ENCODE measurements at regions not wholly inside any gene's neighbourhood (a gene's known extent, or its start where the extent isn't known, plus 50 kb on each side); places are given as distances from the start of the nearest gene placed in this dataset.

DNA sequence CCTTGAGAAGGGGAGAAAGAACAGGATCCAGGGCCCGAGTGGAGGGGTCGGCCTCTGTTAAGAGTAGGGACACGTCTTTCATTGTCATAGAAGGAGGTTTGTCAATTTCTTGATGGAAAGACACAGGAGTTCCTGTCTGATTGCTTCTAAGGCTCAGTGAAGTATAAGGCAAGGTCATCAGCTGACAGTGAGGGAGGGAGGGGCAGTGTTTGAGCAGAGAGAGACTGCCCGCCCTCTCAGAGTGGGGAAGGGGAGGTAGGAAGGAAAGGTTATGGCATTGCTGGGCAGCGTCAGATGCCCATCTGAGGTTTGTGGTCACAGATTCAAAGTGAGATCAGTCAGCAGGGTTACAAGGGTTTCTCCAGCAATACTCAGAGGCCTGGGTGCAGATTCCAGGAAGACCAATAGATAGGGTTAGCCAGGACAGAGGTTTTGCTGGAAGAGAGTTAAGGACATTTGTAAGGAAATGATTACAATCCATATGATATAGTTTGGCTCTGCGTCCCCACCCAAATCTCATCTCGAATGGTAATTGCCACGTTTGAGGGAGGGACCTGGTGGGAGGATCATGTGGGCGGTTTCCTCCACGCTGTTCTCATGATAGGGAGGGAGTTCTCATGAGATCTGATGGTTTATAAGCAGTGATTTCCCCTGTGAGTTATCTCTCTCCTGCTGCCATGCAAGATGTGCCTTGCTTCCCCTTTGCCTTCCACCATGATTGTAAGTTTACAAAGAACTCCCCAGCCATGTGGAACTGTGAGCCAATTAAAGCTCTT is 127.2 kb upstream of the GJB5 start (continued):
- TF ChIP-seq REST (IDR thresholded peaks at IDR 0.05; ENCODE audit: unreplicated experiment): no peak

GRCh38 chr1:34631126-34631525 is 123.7 kb upstream of the GJB5 start:
- no peaks in the 10 kb centered on the region for H3K36me3 Mint-ChIP-seq (ENCODE audit: low read depth)
- no peaks in the 10 kb centered on the region; the same call in 2 of the 3 replicates for H3K4me1 Mint-ChIP-seq
- H2AFZ ChIP-seq: no peak overlapping the region
- no peaks in the 10 kb centered on the region for H3K27me3 Mint-ChIP-seq (ENCODE audit: insufficient read depth, low read depth, poor library complexity)
- H3K9me2 ChIP-seq (ENCODE audit: insufficient read depth): peaks cover 11% of the 10 kb centered on the region; the same call in 1 of the 2 replicates
- TF ChIP-seq ZNF462 (CRISPR knock-in tag; IDR thresholded peaks at IDR 0.05) (0 out of 2 replicates have a peak, but pooled peaks have one; percentile 21), STAT1 (IDR thresholded peaks at IDR 0.05; ENCODE audit: unreplicated experiment) (no peak)
- no peaks in the 10 kb centered on the region for H3K36me3 ChIP-seq (ENCODE audit: insufficient read depth)
- H3K9me3 Mint-ChIP-seq: no peaks in the 10 kb centered on the region
- H3K79me2 ChIP-seq (replicated peaks; ENCODE audit: insufficient read depth): no peaks in the 10 kb centered on the region
- H3K27me3 ChIP-seq (ENCODE audit: insufficient read depth): no peaks in the 10 kb centered on the region
- H3K27ac ChIP-seq (ENCODE audit: low read depth): no peak overlapping the region
- H3F3A ChIP-seq (replicated peaks; ENCODE audit: low read depth): no peaks in the 10 kb centered on the region
- ATAC-seq (peak; percentile 81), DNase-seq (ENCODE audit: low spot score) (peak; percentile 37)
- no peaks in the 10 kb centered on the region for H4K20me1 ChIP-seq (replicated peaks; ENCODE audit: insufficient read depth)
- H3K4me3 Mint-ChIP-seq: no peak overlapping the region
- H3K4me2 ChIP-seq: 0 out of 2 replicates have a peak overlapping the region, but pooled peaks have one; percentile 52
- H3K4me1 ChIP-seq (ENCODE audit: insufficient read depth): peaks cover 10% of the 10 kb centered on the region; the same call in 1 of the 2 replicates
- no peak overlapping the region for H3K4me3 ChIP-seq
- no peak overlapping the region for H3K27ac Mint-ChIP-seq

Data from GM23338 (cell line).